Astrocyte (in vitro differentiated cells and primary cell): ENCODE measurements at regions not wholly inside any gene's neighbourhood (a gene's known extent, or its start where the extent isn't known, plus 50 kb on each side); places are given as distances from the start of the nearest gene placed in this dataset.

ENCODE experiments used
- DNase-seq: peaks from one replicate; pipeline ENCODE4 v3.0.0-alpha.2; 2010; ENCODE audit warnings: low read depth
- FAIRE-seq: peaks from 2 replicates; lab custom pipeline; 2011; peaks lifted over from hg19 to GRCh38; lab: Jason Lieb, UNC
- H2AFZ ChIP-seq: 2 replicates; pipeline ENCODE4 v1.6.0; 2012; ENCODE audit warnings: low read depth, low read length, inconsistent platforms
- H3K27ac ChIP-seq: 2 replicates; pipeline ENCODE4 v1.5.1; 2011; ENCODE audit warnings: low read depth, low read length, inconsistent platforms
- H3K27me3 ChIP-seq: 2 replicates; pipeline ENCODE4 v1.6.0; 2011; ENCODE audit warnings: low read length, inconsistent platforms; ENCODE audit not compliant: insufficient read depth
- H3K36me3 ChIP-seq: 2 replicates; pipeline ENCODE4 v1.5.1; 2011; ENCODE audit warnings: low read length, inconsistent platforms; ENCODE audit not compliant: insufficient read depth
- H3K4me1 ChIP-seq: 2 replicates; pipeline ENCODE4 v1.5.1; 2011; ENCODE audit warnings: low read length, inconsistent platforms; ENCODE audit not compliant: insufficient read depth
- H3K4me2 ChIP-seq: 2 replicates; pipeline ENCODE4 v1.6.0; 2012; ENCODE audit warnings: low read length, inconsistent platforms
- H3K4me3 ChIP-seq: 2 replicates; pipeline ENCODE4 v1.5.1; 2011; ENCODE audit warnings: low read depth, mild to moderate bottlenecking, low read length, inconsistent platforms; ENCODE audit not compliant: insufficient read depth
- H3K79me2 ChIP-seq: 2 replicates; pipeline ENCODE4 v1.6.0; 2012; ENCODE audit warnings: mild to moderate bottlenecking, low read length, inconsistent platforms; ENCODE audit not compliant: insufficient read depth
- H3K9ac ChIP-seq: 2 replicates; pipeline ENCODE4 v1.6.0; 2012; ENCODE audit warnings: mild to moderate bottlenecking, low read length, inconsistent platforms
- H3K9me3 ChIP-seq: 2 replicates; pipeline ENCODE4 v1.5.1; 2012; ENCODE audit warnings: low read depth, mild to moderate bottlenecking, low read length, inconsistent platforms; ENCODE audit not compliant: insufficient read depth
- H4K20me1 ChIP-seq: 2 replicates; pipeline ENCODE4 v1.6.0; 2012; ENCODE audit warnings: low read length, inconsistent platforms; ENCODE audit not compliant: insufficient read depth
- H3K27ac Mint-ChIP-seq: one replicate; pipeline ENCODE4 v1.8.0; 2021; ENCODE audit warnings: mild to moderate bottlenecking, mixed read lengths; ENCODE audit not compliant: unreplicated experiment
- H3K27me3 Mint-ChIP-seq: one replicate; pipeline ENCODE4 v1.8.0; 2021; ENCODE audit warnings: low read depth, mixed read lengths; ENCODE audit not compliant: unreplicated experiment
- H3K36me3 Mint-ChIP-seq: one replicate; pipeline ENCODE4 v1.8.0; 2021; ENCODE audit warnings: low read depth, mixed read lengths; ENCODE audit not compliant: unreplicated experiment
- H3K4me1 Mint-ChIP-seq: one replicate; pipeline ENCODE4 v1.8.0; 2021; ENCODE audit warnings: low read depth, mixed read lengths; ENCODE audit not compliant: unreplicated experiment
- H3K4me3 Mint-ChIP-seq: one replicate; pipeline ENCODE4 v1.8.0; 2021; ENCODE audit warnings: mild to moderate bottlenecking, moderate library complexity, mixed read lengths; ENCODE audit not compliant: unreplicated experiment
- H3K9me3 Mint-ChIP-seq: one replicate; pipeline ENCODE4 v1.8.0; 2021; ENCODE audit warnings: mild to moderate bottlenecking, mixed read lengths; ENCODE audit not compliant: unreplicated experiment
- EZH2 ChIP-seq: IDR thresholded peaks from 2 replicates; pipeline ENCODE4 v1.6.1; 2012; ENCODE audit warnings: mild to moderate bottlenecking, low read length, inconsistent platforms; ENCODE audit not compliant: insufficient read depth
- TF ChIP-seq, protein P1 (sequence below): IDR thresholded peaks from 2 replicates; pipeline ENCODE4 v1.5.1; 2011; ENCODE audit warnings: low read depth, mild to moderate bottlenecking, inconsistent platforms, low read length, moderate library complexity; ENCODE audit not compliant: insufficient read depth

DNA sequence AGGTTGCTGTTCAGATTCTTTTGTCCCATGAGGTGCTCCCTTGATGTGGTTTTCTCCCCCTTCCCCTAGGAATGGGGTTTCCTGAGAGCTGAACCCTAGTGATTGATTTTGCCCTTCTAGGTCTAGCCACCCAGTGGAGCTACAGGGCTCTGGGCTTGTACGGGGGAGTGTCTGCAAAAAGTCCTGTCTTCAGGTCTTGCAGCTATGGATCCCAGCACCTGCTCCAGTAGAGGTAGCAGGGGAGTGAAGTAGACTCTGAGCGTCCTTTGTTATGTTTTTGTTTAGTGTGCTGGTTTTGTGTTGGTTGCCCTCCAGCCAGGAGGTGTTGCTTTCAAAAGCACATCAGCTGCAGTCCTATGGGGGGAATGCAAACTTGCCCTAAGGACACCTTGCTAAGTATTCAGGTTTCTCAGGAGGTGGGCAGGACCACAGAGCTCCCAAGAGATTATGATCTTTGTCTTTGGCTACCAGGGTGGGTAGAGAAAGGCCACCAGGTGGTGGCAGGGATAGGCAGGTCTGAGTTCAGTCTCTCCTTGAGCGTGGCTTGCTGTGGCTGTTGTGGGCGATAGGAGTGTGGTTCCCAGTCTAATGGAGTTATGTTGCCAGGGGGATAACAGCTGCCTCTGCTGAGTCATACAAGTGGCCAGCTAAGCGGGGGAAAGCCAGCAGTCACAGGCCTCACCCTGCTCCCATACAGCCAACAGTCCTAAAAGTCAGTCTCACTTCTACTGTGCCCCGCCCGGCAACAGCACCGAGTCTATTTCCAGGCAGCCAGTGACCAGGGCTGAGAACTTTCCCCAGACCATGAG is 92.4 kb upstream of the JCAD start:
- Mint-ChIP-seq H3K9me3 (peaks cover 19% of the 10 kb centered on the region), H3K27ac (peak overlapping the region; percentile 93), H3K36me3 (no peaks in the 10 kb centered on the region), H3K4me1 (peaks cover 9% of the 10 kb centered on the region), H3K4me3 (no peak overlapping the region), H3K27me3 (no peaks in the 10 kb centered on the region)
- Histone ChIP-seq H2AFZ (peak overlapping the region; percentile 13), H3K4me3 (no peak overlapping the region), H3K4me1 (peaks cover 9% of the 10 kb centered on the region), H3K27me3 (no peaks in the 10 kb centered on the region), H3K4me2 (peak overlapping the region; percentile 38), H3K79me2 (no peaks in the 10 kb centered on the region), H3K36me3 (no peaks in the 10 kb centered on the region), H3K9ac (no peak overlapping the region), H3K9me3 (no peaks in the 10 kb centered on the region), H3K27ac (peak overlapping the region; percentile 33), H4K20me1 (no peaks in the 10 kb centered on the region)
- no peak for FAIRE-seq
- DNase-seq, result peak; percentile 92
- no peak for TF ChIP-seq EZH2
- TF ChIP-seq, protein P1, sequence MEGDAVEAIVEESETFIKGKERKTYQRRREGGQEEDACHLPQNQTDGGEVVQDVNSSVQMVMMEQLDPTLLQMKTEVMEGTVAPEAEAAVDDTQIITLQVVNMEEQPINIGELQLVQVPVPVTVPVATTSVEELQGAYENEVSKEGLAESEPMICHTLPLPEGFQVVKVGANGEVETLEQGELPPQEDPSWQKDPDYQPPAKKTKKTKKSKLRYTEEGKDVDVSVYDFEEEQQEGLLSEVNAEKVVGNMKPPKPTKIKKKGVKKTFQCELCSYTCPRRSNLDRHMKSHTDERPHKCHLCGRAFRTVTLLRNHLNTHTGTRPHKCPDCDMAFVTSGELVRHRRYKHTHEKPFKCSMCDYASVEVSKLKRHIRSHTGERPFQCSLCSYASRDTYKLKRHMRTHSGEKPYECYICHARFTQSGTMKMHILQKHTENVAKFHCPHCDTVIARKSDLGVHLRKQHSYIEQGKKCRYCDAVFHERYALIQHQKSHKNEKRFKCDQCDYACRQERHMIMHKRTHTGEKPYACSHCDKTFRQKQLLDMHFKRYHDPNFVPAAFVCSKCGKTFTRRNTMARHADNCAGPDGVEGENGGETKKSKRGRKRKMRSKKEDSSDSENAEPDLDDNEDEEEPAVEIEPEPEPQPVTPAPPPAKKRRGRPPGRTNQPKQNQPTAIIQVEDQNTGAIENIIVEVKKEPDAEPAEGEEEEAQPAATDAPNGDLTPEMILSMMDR, result no peak

DNA sequence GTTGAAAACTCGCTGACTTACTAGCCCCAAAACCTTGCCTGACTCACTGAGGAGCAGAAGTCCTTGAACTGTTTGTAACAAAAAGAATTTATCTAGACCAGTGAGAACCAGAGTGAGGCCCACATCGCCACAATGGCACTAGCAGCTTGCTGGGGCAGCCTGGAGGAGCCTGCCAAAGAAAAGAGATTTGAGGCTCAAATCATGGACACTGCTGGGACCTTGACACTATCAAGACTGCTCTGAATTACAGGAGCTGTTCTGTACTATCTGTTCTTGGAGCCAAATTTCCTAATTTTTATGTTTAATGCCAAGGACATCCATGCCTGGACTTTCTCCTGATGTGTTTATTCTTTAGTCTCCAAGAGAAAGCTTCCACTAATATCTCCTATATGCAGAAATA is 82.0 kb upstream of the JCAD start:
- peaks cover 4% of the 10 kb centered on the region for H3K9me3 Mint-ChIP-seq
- peaks cover 7% of the 10 kb centered on the region for H3K27me3 ChIP-seq
- H3K4me3 ChIP-seq, result no peak overlapping the region
- no peaks in the 10 kb centered on the region for H3K36me3 Mint-ChIP-seq
- H3K27ac ChIP-seq, result no peak overlapping the region
- H3K36me3 ChIP-seq, result no peaks in the 10 kb centered on the region
- no peak overlapping the region for H2AFZ ChIP-seq
- DNase-seq (no peak), FAIRE-seq (no peak)
- no peaks in the 10 kb centered on the region for H3K79me2 ChIP-seq
- H3K4me3 Mint-ChIP-seq, result no peak overlapping the region
- H4K20me1 ChIP-seq, result no peaks in the 10 kb centered on the region
- peaks cover 14% of the 10 kb centered on the region for H3K27me3 Mint-ChIP-seq
- H3K27ac Mint-ChIP-seq, result no peak overlapping the region
- H3K9me3 ChIP-seq, result no peaks in the 10 kb centered on the region
- H3K4me2 ChIP-seq, result no peak overlapping the region
- no peaks in the 10 kb centered on the region for H3K4me1 Mint-ChIP-seq
- TF ChIP-seq, protein P1, result no peak
- TF ChIP-seq EZH2, result no peak
- H3K4me1 ChIP-seq, result no peaks in the 10 kb centered on the region
- H3K9ac ChIP-seq, result no peak overlapping the region
